Lower leg skin (tissue), 3 donors: ENCODE measurements at regions not wholly inside any gene's neighbourhood (a gene's known extent, or its start where the extent isn't known, plus 50 kb on each side); places are given as distances from the start of the nearest gene placed in this dataset.

Experiments used
- POLR2A ChIP-seq, 2 donors: fragments of 450-650 bp; IDR thresholded peaks; one replicate each; pipeline ENCODE4 v1.6.1; 2016 to 2017; ENCODE audit warnings: antibody characterized with exemption in 2 of 2, mild to moderate bottlenecking in 1 of 2, moderate library complexity in 1 of 2
- TF ChIP-seq, protein P1 (sequence below), 3 donors: fragments of 450-650 bp; IDR thresholded peaks; one replicate each; pipeline ENCODE4 v1.5.1; 2016; ENCODE audit warnings: antibody characterized with exemption in 3 of 3, mild to moderate bottlenecking in 3 of 3, moderate library complexity in 2 of 3

GRCh38 chr13:27004866-27005265 lies 166.7 kb downstream of the USP12 start:
- TF ChIP-seq, protein P1, sequence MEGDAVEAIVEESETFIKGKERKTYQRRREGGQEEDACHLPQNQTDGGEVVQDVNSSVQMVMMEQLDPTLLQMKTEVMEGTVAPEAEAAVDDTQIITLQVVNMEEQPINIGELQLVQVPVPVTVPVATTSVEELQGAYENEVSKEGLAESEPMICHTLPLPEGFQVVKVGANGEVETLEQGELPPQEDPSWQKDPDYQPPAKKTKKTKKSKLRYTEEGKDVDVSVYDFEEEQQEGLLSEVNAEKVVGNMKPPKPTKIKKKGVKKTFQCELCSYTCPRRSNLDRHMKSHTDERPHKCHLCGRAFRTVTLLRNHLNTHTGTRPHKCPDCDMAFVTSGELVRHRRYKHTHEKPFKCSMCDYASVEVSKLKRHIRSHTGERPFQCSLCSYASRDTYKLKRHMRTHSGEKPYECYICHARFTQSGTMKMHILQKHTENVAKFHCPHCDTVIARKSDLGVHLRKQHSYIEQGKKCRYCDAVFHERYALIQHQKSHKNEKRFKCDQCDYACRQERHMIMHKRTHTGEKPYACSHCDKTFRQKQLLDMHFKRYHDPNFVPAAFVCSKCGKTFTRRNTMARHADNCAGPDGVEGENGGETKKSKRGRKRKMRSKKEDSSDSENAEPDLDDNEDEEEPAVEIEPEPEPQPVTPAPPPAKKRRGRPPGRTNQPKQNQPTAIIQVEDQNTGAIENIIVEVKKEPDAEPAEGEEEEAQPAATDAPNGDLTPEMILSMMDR (IDR thresholded peaks at IDR 0.05), result no peak
- no peak for TF ChIP-seq POLR2A (IDR thresholded peaks at IDR 0.05)
